HEK293 (cell line): ENCODE measurements at regions not wholly inside any gene's neighbourhood (a gene's known extent, or its start where the extent isn't known, plus 50 kb on each side); places are given as distances from the start of the nearest gene placed in this dataset.

ENCODE experiments used
- CTCF ChIA-PET: fragments of 350-600 bp; formaldehyde crosslinking; extraction: SDS; loops from one replicate; lab custom pipeline; 2021; ENCODE audit warnings: antibody characterized with exemption; lab: Yijun Ruan, JAX
- POLR2A ChIA-PET: fragments of 300-600 bp; formaldehyde crosslinking; extraction: SDS; loops from one replicate; lab custom pipeline; 2020; ENCODE audit warnings: antibody characterized with exemption, inconsistent platforms; lab: Yijun Ruan, JAX
- H3K27ac ChIP-seq: fragments of 200-500 bp; sonication (Bioruptor generic); 2 replicates; pipeline ENCODE4 v1.5.1; 2014; ENCODE audit warnings: low read depth, low read length, control low read depth, inconsistent platforms; ENCODE audit errors: extremely low read depth
- H3K36me3 ChIP-seq, 2 experiments: fragments of 200-500 bp in 1 of 2; sonication (Bioruptor generic) in 1 of 2; 1 replicate in 1 of 2; 2 replicates in 1 of 2; pipeline ENCODE4 v1.5.1; 2014 to 2017; ENCODE audit warnings: inconsistent platforms in 2 of 2, low read length in 2 of 2; ENCODE audit not compliant: control insufficient read depth in 2 of 2, insufficient read depth in 1 of 2
- H3K4me1 ChIP-seq: fragments of 200-500 bp; sonication (Bioruptor generic); 2 replicates; pipeline ENCODE4 v1.5.1; 2014; ENCODE audit warnings: mild to moderate bottlenecking, low read length, inconsistent platforms; ENCODE audit not compliant: control insufficient read depth, insufficient read depth
- H3K4me3 ChIP-seq: 2 replicates; pipeline ENCODE4 v1.5.1; 2011; ENCODE audit warnings: low read depth, mild to moderate bottlenecking, control low read depth, low read length, moderate library complexity
- H3K9me3 ChIP-seq: fragments of 200-500 bp; sonication (Bioruptor generic); 2 replicates; pipeline ENCODE4 v1.5.1; 2014; ENCODE audit warnings: low read depth, low read length, inconsistent platforms; ENCODE audit not compliant: control insufficient read depth, insufficient read depth
- KLF16 ChIP-seq: fragments of 450-650 bp; formaldehyde crosslinking; IDR thresholded peaks from 2 replicates; pipeline ENCODE4 v1.5.1; 2017; ENCODE audit warnings: missing biosample characterization, missing genetic modification characterization
- PRDM1 ChIP-seq: fragments of 450-650 bp; formaldehyde crosslinking; IDR thresholded peaks from 2 replicates; pipeline ENCODE4; 2016; ENCODE audit warnings: missing biosample characterization, missing genetic modification characterization
- TRIM28 ChIP-seq: IDR thresholded peaks from 2 replicates; pipeline ENCODE4 v1.6.1; 2011; ENCODE audit warnings: low read length, control low read depth, borderline replicate concordance
- ZBTB44 ChIP-seq: fragments of 450-650 bp; IDR thresholded peaks from 2 replicates; pipeline ENCODE4 v1.5.1; 2018; ENCODE audit warnings: missing biosample characterization, mild to moderate bottlenecking, missing genetic modification characterization
- ZBTB6 ChIP-seq: fragments of 450-650 bp; formaldehyde crosslinking; IDR thresholded peaks from 2 replicates; pipeline ENCODE4 v1.5.1; 2017; ENCODE audit warnings: missing biosample characterization, missing genetic modification characterization
- ZNF518A ChIP-seq: fragments of 450-650 bp; formaldehyde crosslinking; conservative IDR thresholded peaks from 2 replicates; pipeline ENCODE4 v1.5.1; 2016; ENCODE audit warnings: low read depth, missing biosample characterization, missing genetic modification characterization
- ZNF548 ChIP-seq: fragments of 450-650 bp; formaldehyde crosslinking; IDR thresholded peaks from 2 replicates; pipeline ENCODE4 v1.5.1; 2016; ENCODE audit warnings: missing biosample characterization, missing genetic modification characterization
- ZNF549 ChIP-seq: fragments of 450-650 bp; IDR thresholded peaks from 2 replicates; pipeline ENCODE4 v1.5.1; 2018; ENCODE audit warnings: missing biosample characterization, missing genetic modification characterization, mild to moderate bottlenecking, inconsistent platforms, moderate library complexity
- ZNF561 ChIP-seq: fragments of 450-650 bp; IDR thresholded peaks from 2 replicates; pipeline ENCODE4 v1.5.1; 2018; ENCODE audit warnings: missing biosample characterization, missing genetic modification characterization, borderline replicate concordance
- ZNF639 ChIP-seq: fragments of 450-650 bp; formaldehyde crosslinking; IDR thresholded peaks from 2 replicates; pipeline ENCODE4 v1.5.1; 2016; ENCODE audit warnings: missing biosample characterization, missing genetic modification characterization
- ZNF660 ChIP-seq: fragments of 450-650 bp; IDR thresholded peaks from 2 replicates; pipeline ENCODE4 v1.5.1; 2018; ENCODE audit warnings: missing biosample characterization, mild to moderate bottlenecking, missing genetic modification characterization
- ZSCAN4 ChIP-seq: fragments of 450-650 bp; formaldehyde crosslinking; IDR thresholded peaks from 2 replicates; pipeline ENCODE4 v1.5.1; 2017; ENCODE audit warnings: missing biosample characterization, missing genetic modification characterization

GRCh38 chr6:95804847-95805541 is 210.8 kb upstream of the FUT9 start:
- ChIA-PET POLR2A (no interaction called here), CTCF (no interaction called here)
- TF ChIP-seq ZNF660 (no peak), ZNF549 (tag by site-specific recombination) (no peak), KLF16 (tag by site-specific recombination) (no peak), TRIM28 (no peak), ZNF561 (no peak), ZSCAN4 (tag by site-specific recombination) (no peak), ZNF518A (tag by site-specific recombination) (no peak), ZNF639 (no peak)
- no peaks in the 10 kb centered on the region for H3K9me3 ChIP-seq
- H3K4me1 ChIP-seq = no peaks in the 10 kb centered on the region
- no peaks in the 10 kb centered on the region for H3K36me3 ChIP-seq
- no peak overlapping the region for H3K4me3 ChIP-seq
- H3K27ac ChIP-seq = no peak overlapping the region

GRCh38 chr6:95805699-95806098 is 210.1 kb upstream of the FUT9 start:
- no peak overlapping the region for H3K4me3 ChIP-seq
- no peak overlapping the region for H3K27ac ChIP-seq
- H3K9me3 ChIP-seq = no peaks in the 10 kb centered on the region
- TF ChIP-seq ZBTB44 (tag by site-specific recombination) (no peak), ZNF548 (tag by site-specific recombination) (no peak), ZBTB6 (tag by site-specific recombination) (no peak), PRDM1 (tag by site-specific recombination) (no peak)
- H3K4me1 ChIP-seq = no peaks in the 10 kb centered on the region
- ChIA-PET CTCF (no interaction called here), POLR2A (no interaction called here)
- no peaks in the 10 kb centered on the region for H3K36me3 ChIP-seq
